ENCODE measurements at regions not wholly inside any gene's neighbourhood (a gene's known extent, or its start where the extent isn't known, plus 50 kb on each side); places are given as distances from the start of the nearest gene placed in this dataset.

DNA sequence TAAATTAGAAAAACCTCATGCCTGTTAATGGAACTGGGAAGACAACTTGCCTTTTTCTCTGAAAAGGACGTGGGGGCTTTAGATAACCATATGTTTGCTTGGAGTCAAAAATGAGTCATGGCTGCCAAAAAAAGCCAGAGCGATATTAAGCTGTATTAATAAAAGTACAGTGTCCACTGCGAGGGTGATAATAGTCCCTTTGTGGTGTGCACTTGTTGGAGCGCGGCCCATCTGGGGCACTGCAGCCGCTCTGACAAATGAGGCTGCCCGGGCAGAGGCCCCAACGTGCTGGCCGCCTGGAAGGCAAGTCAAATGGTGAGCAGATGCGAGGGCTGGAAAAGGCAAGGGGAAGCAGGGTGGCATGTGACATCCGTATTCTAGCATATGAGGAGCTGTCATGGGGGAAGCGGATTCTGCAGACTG is 103.3 kb upstream of the NCK2 start:
- peak; percentile 85 for DNase-seq
- ChIA-PET CTCF (interaction anchor here (1.0 to 1.1 kb wide), 2 partner anchors 50 to 464 kb away, joined by 3 read pairs; no protein-coding TSS in a partner anchor), POLR2A (no interaction called here)
- H3K79me2 ChIP-seq (ENCODE audit: insufficient read depth), result no peaks in the 10 kb centered on the region
- H3K27ac ChIP-seq (ENCODE audit: low read depth in 2 of 2, low read length in 1 of 2), result peak overlapping the region in 1 of 2 experiments; percentile 78; a peak in 2 of 4 replicates
- no peaks in the 10 kb centered on the region for H3K9me3 ChIP-seq
- no peak overlapping the region for H3K4me2 ChIP-seq
- H3K27me3 ChIP-seq (ENCODE audit: insufficient read depth), result no peaks in the 10 kb centered on the region
- H3K4me1 ChIP-seq (ENCODE audit: control insufficient read depth in 1 of 2, insufficient read depth in 2 of 2, low read depth in 1 of 2, low read length in 1 of 2), result peaks cover 0 to 11% of the 10 kb centered on the region in 2 experiments; a peak in 2 of 4 replicates
- no peaks in the 10 kb centered on the region for H4K20me1 ChIP-seq (ENCODE audit: insufficient read depth)
- no peaks in the 10 kb centered on the region for H3K36me3 ChIP-seq (replicated peaks in 1 of 2; ENCODE audit: control insufficient read depth in 1 of 2, insufficient read depth in 2 of 2, low read length in 1 of 2)
- WGBS (ENCODE audit: low lambda C conversion rate), result 9% methylated on average over 12 of the region's 12 CpGs
- no peaks in the 10 kb centered on the region for H3F3A ChIP-seq (replicated peaks; ENCODE audit: insufficient read depth)
- no peak overlapping the region for H3K4me3 ChIP-seq (ENCODE audit: low read depth in 2 of 2, low read length in 1 of 2)
- no peak overlapping the region for H3K9ac ChIP-seq
- H3K9me2 ChIP-seq, result no peaks in the 10 kb centered on the region
- H2AFZ ChIP-seq (ENCODE audit: low read depth), result no peak overlapping the region
- peak; percentile 70; the same call in 1 of the 2 replicates for TF ChIP-seq FOXJ3 (CRISPR knock-in tag; IDR thresholded peaks at IDR 0.05)
- no peak for TF ChIP-seq CTCF (IDR thresholded peaks at IDR 0.05)
- TF ChIP-seq MXI1 (IDR thresholded peaks at IDR 0.05; ENCODE audit: low read depth, low read length), result peak; percentile 90
- TF ChIP-seq USF1 (IDR thresholded peaks at IDR 0.05; ENCODE audit: borderline replicate concordance, low read depth), result no peak
- TF ChIP-seq, protein P1, sequence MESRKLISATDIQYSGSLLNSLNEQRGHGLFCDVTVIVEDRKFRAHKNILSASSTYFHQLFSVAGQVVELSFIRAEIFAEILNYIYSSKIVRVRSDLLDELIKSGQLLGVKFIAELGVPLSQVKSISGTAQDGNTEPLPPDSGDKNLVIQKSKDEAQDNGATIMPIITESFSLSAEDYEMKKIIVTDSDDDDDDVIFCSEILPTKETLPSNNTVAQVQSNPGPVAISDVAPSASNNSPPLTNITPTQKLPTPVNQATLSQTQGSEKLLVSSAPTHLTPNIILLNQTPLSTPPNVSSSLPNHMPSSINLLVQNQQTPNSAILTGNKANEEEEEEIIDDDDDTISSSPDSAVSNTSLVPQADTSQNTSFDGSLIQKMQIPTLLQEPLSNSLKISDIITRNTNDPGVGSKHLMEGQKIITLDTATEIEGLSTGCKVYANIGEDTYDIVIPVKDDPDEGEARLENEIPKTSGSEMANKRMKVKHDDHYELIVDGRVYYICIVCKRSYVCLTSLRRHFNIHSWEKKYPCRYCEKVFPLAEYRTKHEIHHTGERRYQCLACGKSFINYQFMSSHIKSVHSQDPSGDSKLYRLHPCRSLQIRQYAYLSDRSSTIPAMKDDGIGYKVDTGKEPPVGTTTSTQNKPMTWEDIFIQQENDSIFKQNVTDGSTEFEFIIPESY (IDR thresholded peaks at IDR 0.05; ENCODE audit: borderline replicate concordance, low read depth), result no peak
- TF ChIP-seq GATA2 (CRISPR knock-in tag; IDR thresholded peaks at IDR 0.05), result peak; percentile 91
- no peak for TF ChIP-seq USF2 (IDR thresholded peaks at IDR 0.05; ENCODE audit: borderline replicate concordance, low read depth, low read length)
- TF ChIP-seq, protein P2, sequence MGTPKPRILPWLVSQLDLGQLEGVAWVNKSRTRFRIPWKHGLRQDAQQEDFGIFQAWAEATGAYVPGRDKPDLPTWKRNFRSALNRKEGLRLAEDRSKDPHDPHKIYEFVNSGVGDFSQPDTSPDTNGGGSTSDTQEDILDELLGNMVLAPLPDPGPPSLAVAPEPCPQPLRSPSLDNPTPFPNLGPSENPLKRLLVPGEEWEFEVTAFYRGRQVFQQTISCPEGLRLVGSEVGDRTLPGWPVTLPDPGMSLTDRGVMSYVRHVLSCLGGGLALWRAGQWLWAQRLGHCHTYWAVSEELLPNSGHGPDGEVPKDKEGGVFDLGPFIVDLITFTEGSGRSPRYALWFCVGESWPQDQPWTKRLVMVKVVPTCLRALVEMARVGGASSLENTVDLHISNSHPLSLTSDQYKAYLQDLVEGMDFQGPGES (IDR thresholded peaks at IDR 0.05; ENCODE audit: low read depth, low read length), result no peak
- TF ChIP-seq FOSL2 (IDR thresholded peaks at IDR 0.05; ENCODE audit: borderline replicate concordance, low read depth), result no peak
- no peak for TF ChIP-seq TEAD4 (IDR thresholded peaks at IDR 0.05; ENCODE audit: borderline replicate concordance, insufficient read depth)
- TF ChIP-seq YY1 (IDR thresholded peaks at IDR 0.05; ENCODE audit: low read depth), result no peak
- no peak for TF ChIP-seq NRF1 (IDR thresholded peaks at IDR 0.05; ENCODE audit: low read depth, low read length)
- no peak for TF ChIP-seq GABPA (IDR thresholded peaks at IDR 0.05; ENCODE audit: low read depth)
- TF ChIP-seq MEF2A (IDR thresholded peaks at IDR 0.05; ENCODE audit: borderline replicate concordance, low read depth), result no peak
- TF ChIP-seq SMC3 (IDR thresholded peaks at IDR 0.05; ENCODE audit: low read depth, low read length), result no peak
- TF ChIP-seq POLR2AphosphoS5 (IDR thresholded peaks at IDR 0.05; ENCODE audit: low read depth, low read length), result no peak
- peak; percentile 76 for TF ChIP-seq CHD2 (IDR thresholded peaks at IDR 0.05; ENCODE audit: low read length, partially characterized antibody)
- TF ChIP-seq NFIC (IDR thresholded peaks at IDR 0.05; ENCODE audit: borderline replicate concordance), result no peak
- TF ChIP-seq, protein P3, sequence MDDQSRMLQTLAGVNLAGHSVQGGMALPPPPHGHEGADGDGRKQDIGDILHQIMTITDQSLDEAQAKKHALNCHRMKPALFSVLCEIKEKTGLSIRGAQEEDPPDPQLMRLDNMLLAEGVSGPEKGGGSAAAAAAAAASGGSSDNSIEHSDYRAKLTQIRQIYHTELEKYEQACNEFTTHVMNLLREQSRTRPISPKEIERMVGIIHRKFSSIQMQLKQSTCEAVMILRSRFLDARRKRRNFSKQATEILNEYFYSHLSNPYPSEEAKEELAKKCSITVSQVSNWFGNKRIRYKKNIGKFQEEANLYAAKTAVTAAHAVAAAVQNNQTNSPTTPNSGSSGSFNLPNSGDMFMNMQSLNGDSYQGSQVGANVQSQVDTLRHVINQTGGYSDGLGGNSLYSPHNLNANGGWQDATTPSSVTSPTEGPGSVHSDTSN (IDR thresholded peaks at IDR 0.05), result no peak
- peak; percentile 39 for TF ChIP-seq RAD21 (IDR thresholded peaks at IDR 0.05; ENCODE audit: low read length)
- 0 out of 2 replicates have a peak, but pooled peaks have one; percentile 18 for TF ChIP-seq TCF12 (IDR thresholded peaks at IDR 0.05)
- no peak for TF ChIP-seq SIN3A (IDR thresholded peaks at IDR 0.05; ENCODE audit: borderline replicate concordance, low read depth, low read length)
- TF ChIP-seq EP300 (IDR thresholded peaks at IDR 0.05; ENCODE audit: borderline replicate concordance in 1 of 2, low read depth in 1 of 2, low read length in 1 of 2), result peak in 1 of 2 experiments; percentile 90; a peak in 2 of 4 replicates
- TF ChIP-seq ELF1 (IDR thresholded peaks at IDR 0.05), result no peak

Data from SK-N-SH (cell line).